SKM-1 (cell line): ENCODE measurements at regions not wholly inside any gene's neighbourhood (a gene's known extent, or its start where the extent isn't known, plus 50 kb on each side); places are given as distances from the start of the nearest gene placed in this dataset.

Source experiments
- DNase-seq: peaks from one replicate; lab custom pipeline; 2025; ENCODE audit not compliant: unreplicated experiment; lab: John Stamatoyannopoulos, UW

DNA sequence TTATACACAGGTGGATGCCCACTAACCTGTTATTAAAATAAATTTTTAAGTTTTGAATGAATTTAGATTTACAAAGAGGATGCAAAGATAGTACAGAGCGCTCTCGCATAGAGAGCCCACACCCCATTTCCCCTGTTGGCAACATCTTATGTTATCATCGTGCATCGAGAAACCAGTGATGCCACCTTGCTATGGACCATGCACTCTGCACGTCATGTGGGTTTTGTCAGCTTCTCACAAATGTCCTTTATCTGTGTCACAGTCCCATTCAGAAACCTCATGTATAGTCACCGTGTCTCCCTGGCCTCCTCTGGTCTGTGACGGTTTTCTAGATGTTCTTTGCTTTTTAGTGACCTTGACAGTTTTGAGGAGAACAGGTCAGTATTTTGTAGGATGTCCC, 60.0 kb downstream of the ING1 start:
- no peak for DNase-seq

- DNase-seq, result no peak
Measured at GRCh38 chr13:110774051-110774450, 60.6 kb downstream of the ING1 start.

DNA sequence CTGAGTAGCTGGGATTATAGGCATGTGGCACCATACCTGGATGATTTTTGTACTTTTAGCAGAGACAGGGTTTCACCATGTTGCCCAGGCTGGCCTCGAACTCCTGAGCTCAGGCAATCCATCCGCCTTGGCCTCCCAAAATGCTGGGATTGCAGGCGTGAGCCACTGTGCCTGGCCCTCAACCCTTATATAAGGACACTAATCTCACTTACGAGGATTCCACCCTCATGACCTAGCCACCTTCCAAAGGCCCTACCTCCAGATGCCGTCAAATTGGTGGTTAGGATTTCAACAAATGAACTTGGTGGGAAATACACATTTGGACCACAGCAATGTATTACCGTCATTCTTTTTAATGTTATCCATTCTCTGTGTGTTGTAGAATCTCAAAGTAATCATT, 61.0 kb downstream of the ING1 start:
- DNase-seq, result no peak

GRCh38 chr13:110775576-110775975, 62.1 kb downstream of the ING1 start:
- DNase-seq, result no peak

GRCh38 chr13:110777251-110777820, 63.8 kb downstream of the ING1 start:
- DNase-seq, result no peak

GRCh38 chr13:110779022-110779421, 65.5 kb downstream of the ING1 start:
- DNase-seq, result no peak

DNA sequence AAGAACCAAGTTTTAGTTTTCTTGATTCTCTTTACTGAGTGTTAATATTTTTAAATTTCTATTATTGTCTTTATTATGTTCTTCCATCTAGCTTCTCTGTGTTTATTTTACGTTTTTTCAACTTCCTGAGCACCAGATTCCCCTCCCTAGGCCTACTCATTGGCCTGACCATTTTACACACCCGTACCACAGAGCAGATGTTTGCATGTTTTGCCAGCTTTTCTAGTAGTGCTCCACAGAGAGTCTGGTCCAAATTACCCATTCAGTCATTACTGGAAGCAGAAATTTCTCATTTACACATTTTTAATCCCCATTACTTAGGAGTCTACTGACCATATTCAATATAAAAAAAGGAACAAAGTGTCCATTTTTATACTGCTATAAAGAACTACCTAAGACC, 66.9 kb downstream of the ING1 start:
- no peak for DNase-seq

DNA sequence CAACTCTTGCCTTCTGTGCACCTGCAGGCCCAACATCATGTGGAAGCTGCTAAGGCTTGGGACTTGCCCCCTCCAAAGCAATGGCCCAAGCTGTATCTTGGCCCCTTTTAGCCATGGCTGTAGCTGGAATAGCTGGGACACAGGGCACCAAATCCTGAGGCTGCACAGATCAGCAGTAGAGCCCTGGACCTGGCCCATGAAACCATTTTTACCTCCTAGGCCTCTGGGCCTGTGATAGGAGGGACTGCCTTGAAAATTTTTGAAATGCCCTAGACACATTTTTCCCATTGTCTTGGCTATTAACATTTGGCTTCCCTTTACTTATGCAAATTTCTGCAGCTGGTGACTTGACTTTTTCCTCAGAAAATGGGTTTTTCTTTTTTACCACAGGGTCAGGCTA, 68.7 kb downstream of the ING1 start:
- no peak for DNase-seq

DNA sequence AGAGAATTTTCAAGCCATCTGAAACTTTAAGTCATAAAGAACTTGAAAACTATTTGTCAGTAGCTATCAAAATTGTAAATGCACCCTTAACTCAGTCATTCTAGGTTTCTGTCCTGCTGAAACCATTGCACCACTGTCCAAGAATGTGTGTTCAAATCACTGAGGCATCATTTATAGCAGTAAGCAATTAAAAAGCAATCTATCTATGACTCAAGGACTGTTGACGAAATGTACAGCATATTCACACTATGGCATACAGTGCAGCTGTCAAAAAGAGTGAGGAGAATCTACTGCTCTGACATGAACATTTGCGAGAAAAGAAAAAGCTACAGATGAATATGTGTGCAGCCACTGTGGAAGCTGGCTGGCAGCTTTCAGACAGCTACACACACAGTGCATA, 71.2 kb downstream of the ING1 start:
- DNase-seq, result no peak

DNA sequence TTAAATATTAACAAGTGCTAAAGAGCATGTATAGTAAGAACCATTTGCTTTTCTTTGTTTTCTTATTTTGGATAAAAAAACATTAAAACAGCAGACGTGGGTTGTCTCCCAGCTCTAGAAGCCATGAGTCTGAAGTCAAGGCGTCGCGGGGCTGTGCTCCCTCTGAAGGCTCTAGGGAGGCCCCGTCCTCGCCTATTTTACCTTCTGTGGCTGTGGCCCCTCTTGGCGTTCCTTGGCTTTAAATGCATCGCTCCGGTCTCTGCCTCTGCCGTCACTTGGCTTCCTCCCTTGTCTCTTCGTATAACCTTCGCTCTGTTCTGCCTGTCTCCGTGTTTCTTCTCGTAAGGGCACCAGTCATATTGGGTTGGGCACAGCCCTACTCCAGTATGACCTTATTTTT, 75.3 kb downstream of the ING1 start:
- no peak for DNase-seq

GRCh38 chr13:110789871-110790270, 76.4 kb downstream of the ING1 start:
- no peak for DNase-seq

- no peak for DNase-seq
Measured at GRCh38 chr13:110790371-110790770, 76.9 kb downstream of the ING1 start.

DNA sequence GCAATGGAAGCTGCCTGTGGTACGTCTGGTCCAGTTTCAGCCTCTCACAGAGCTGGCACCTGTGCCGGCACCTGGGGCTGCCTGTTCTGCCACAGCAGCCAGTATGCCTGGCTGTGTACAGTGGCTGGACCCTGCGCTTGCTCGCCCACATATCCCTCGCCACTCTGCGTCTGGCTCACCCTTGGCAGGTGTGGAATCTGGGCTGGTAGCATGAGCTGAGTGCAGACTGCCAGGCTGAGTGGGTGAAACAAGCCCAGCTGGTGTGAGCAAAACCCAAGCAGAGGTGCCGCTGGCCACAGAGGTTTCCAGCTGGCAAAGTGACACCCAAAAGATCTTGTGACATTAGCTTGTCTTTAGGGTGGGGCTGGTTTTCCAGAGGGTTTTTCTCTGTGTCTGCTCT, 80.7 kb downstream of the ING1 start:
- DNase-seq, result no peak

- DNase-seq, result no peak
Measured at GRCh38 chr13:110797230-110797877, 83.9 kb downstream of the ING1 start.

DNA sequence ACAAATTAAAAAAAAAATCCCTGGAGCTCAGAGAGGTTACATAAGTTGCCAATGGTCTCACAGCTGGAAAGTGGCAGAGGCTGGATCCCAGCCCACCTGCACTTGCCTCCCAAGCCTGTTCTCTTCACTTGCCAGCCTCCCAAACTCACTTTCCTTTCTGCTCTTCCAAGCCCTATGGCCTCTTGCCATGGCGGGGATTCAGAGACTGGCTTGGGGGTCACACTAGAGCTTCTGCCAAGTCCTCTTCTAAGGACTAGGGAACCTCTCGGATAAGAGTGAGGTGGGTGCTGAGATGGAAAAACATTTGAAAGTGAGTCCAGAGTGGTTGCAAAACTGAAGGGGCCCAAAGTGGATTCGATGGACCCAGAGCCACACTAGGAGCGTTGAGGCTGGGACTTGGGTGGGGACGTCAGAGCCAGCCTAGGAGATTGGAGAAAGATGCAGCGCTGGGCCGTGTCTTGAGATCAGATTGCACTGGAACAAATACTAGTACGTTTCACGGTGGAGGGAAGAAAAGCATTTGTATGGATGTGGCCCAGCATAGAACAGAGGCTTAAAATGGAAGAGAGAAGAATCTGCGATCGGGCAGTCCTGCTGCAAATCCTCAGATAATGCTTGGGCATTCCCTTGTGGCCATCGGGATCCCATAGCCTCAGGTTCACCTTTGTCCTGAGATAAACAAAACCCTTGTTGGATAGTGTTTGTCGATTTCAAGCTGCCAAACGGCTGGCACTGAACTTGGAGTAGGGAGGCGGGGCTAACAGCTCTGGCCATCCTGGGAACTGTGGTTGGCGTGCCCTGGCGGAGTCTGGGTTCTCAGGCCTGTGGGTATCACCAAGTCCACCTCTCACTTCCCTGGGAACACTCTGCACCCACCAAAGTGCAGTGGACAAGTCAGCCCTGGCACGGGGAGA, 84.8 kb downstream of the ING1 start:
- DNase-seq, result no peak

GRCh38 chr13:110799246-110800236, 86.0 kb downstream of the ING1 start:
- no peak for DNase-seq

DNA sequence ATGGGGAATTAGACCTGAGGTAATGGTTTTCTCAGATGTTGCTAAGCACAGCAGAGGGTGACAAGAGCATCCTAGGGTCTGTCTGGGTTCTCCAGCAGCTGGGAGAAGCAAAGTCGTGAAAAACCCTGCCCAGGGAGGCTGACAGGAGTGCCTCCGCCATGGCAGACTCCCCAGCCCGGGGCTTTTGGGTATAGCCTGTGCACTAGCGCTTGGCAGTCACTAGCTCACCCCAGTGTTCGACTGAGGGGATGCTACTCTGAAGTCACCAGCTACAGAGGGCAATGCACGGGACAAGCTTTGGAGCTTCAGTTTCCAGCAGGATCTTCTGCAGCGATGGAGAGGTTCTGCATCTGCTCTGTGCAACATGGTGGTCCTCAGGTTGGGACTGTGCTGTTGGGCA, 87.5 kb downstream of the ING1 start:
- no peak for DNase-seq

GRCh38 chr13:110802260-110802659, 88.8 kb downstream of the ING1 start:
- DNase-seq, result no peak

- DNase-seq, result no peak
Measured at GRCh38 chr13:110806636-110807035, 93.1 kb downstream of the ING1 start.

- DNase-seq, result no peak
Measured at GRCh38 chr13:110807546-110807945, 94.0 kb downstream of the ING1 start.

GRCh38 chr13:110808138-110808537, 94.6 kb downstream of the ING1 start:
- no peak for DNase-seq
